NCI-H2107 treated with DMSO at 0.1 percent for 48 hours (cell line): ENCODE measurements at regions not wholly inside any gene's neighbourhood (a gene's known extent, or its start where the extent isn't known, plus 50 kb on each side); places are given as distances from the start of the nearest gene placed in this dataset.
A peak's percentile ranks its signal among the peaks of the same experiment; 100 is the strongest.
"Not testable (repeated sequence)": the region's sequence is repeated elsewhere in the genome, so short reads cannot be mapped to it uniquely, and the experiment has no call there.

Source experiments
- DNase-seq: peaks from one replicate; lab custom pipeline; 2025; ENCODE audit not compliant: unreplicated experiment; lab: John Stamatoyannopoulos, UW

DNA sequence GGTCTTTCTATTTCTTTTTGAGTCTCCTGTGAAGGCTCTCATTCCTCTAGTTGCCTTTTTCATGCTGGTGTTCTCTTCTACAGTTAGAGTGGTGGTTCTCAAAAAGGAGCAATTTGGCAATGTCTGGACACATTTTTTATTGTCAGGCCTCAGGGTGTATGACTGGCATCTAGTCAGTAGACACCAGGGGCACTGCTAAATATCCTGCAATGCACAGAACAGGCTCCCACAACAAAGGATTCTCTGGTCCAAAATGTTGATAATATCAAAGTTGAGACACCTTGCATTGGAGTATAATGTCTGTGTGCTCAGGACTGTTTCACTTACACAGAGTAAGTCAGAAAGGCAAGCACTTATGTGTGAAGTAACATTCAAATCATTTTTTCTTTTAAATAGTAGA lies 1360.7 kb downstream of the ADGRL3 start:
- no peak for DNase-seq

DNA sequence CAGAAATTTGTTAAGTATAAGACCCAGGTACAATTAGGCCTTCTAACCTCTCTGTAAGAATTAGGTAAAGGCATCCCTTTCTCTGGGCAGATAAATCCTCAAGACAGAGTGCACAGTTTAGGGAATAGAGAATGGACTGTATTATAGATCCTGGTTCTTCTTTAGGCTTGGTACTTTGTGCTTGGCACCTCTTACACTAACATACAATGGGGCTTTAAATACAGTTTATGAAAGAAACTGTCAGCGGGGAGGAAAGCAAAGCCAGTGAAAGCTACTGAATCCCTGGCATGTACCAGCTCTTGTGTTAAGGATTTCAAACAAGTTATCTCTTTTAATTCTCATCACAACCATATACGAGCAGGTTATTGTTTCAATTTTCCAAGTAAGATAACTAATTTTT lies 1350.0 kb downstream of the ADGRL3 start:
- no peak for DNase-seq

DNA sequence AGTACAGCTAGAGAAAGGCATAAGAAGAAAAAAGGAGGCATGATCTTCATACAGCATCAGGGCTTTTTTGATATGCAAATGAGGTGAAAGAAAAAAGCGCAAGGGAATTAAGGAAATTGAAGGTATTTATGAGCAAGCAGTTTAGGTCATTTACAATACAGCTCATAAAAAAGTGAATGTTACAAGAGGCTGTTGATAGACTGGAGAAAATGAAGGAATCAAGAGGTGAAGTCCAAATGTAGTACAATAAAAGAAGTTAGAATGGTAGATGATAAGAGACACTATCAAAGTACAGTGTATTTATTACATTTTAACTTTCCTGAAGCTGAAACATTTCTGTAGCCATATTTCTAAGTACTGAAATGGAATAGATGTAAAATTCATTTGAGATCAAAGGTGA lies 1349.5 kb downstream of the ADGRL3 start:
- no peak for DNase-seq

DNA sequence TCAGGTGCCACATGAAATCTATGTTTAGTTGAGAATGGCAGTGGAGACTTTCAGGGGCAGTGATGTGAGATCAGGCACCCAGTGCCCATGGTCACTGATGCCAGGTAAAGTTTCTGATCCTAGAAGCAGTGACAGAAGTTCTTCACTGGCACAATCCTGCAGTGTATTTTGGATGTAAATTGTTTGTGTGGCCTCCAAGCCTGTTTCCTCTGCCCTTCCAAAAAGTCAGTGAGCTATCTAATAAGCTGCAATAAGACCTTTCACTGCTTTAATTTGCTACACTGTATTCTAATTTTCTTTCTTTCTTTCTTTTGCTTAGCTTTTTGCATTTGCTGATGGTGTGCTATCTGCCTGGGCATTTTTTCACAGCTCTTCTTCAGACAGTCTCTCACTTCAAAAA lies 1348.6 kb downstream of the ADGRL3 start:
- no peak for DNase-seq

DNA sequence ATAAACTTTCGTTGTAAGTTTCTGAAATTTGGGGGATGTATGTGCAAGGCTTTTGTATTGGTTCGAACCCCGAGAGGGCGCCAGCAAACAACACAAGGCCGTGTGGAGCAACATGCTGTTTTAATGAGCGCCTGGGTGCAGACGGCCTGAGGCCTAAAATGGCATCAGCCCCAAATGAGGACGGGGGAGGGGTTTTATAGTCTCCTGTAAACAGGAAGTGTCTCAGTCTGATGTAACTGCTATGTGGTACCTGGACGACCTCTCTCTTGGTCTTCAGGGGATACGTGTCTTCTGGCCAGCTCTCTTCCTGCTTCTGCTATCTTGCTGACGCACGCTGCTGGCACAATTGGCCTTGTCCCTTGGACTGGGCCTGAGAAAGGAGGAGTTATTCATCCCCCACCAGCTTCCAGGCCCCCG lies 1348.0 kb downstream of the ADGRL3 start:
- DNase-seq: no peak

DNA sequence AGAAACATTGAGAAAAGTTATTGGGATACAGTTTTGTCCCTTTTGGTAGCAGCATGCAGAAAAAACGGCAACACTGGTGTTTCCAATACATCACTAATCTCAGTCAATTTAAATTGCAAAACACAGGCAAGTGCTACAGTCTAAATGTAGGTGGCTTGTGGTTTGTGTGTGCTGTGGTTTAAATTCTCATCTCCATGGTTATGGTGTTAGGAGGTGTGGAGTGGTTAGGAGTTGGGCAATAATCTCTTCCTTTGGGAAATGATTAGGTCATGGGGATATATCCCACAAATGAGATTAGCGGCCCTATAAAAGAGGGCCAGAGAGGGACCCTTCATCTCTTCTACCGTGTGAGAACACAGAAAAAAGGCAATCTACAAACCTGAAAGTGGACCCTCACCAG lies 1344.3 kb downstream of the ADGRL3 start:
- DNase-seq: peak; percentile 5

DNA sequence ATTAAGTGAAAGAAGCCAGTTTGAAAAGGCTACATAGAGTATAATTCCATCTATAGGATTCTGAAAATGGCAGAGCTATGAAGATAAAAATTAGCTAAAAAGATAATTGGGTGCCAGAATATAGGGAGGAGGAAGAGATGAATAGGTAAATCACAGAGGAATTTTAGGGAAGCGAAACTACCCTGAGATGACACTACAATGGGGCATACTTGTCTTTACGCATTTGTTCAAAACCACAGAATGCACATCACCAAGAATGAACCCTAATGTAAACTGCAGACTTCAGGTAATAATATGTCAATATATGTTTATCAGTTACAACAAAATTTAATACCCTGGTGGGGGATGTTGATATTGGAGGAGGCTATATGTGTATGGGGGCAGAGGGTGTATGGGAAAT lies 1342.9 kb downstream of the ADGRL3 start:
- DNase-seq: no peak

DNA sequence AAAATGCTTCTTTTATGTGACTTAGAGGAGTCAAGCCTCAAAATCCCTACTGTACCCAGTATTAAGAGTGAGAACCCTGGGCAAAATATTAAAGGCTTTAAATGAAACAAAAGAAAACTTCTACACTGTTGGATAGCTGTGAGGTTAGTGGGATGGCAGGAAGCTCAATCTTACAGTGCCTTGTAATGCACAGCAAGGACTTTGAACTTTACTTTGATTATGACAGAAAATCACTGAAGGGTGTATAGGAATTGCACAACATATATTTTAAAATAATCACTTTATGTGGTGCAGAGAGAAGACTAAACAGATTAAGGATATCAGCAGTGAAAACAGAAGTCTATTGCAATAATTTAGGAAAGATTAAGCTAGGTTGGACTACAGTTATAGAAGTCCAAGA lies 1333.4 kb downstream of the ADGRL3 start:
- DNase-seq: no peak

DNA sequence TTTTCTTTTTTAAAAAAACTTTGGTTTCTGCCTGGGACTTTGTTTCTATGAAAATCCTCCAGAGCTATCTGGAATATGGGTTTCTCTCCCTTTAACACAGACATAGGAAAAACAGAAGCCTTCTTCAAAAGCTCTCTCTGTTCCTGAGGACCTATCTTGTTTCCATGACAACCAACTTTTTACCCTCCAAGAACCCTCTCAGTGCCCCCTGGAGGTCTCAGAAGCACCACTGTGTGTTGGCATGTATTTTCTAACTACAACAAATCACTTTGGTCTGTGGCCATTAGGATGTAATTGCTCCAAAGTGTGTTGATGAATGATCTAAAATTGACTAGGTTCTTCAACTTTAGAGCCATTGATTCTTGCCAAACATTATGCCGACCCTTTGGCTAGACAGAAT lies 1331.6 kb downstream of the ADGRL3 start:
- no peak for DNase-seq

DNA sequence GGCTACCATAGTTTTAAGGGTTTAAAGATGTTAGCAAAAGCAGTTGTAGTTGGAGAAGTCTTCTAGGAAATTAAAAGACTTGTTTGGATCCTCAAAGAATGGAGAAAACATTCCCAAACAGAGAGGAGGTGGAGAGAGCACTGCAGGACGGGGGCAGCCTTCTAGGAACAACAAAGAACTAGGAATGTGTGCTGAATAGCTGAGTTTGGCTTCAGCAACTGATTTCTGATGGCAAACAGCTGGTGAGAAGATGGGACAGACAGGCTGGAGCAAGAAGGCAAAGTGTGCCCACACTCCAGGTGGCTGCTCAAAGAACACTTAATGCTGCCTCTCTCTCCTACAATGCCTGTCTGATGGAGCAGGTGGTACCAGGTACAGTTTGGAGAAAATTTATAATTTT lies 1331.1 kb downstream of the ADGRL3 start:
- DNase-seq: no peak

DNA sequence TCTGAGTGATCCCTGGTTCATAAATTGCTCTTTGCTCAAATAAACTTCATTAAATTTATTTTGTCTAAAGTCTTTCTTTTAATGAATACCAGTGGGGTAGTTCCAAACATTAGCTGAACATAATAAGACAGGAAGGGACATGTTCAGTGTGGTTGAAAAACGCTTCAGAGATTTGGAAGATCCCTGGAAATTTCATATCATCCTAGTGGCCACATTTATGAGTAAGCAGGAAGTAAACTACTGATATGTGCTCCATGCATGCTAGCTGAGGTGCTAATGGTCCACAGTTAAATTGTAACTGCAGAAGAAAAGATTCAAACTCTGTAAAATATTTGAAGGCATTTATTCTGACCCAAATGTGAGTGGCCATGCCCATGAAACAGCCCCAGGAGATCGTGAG lies 1328.7 kb downstream of the ADGRL3 start:
- DNase-seq: no peak

DNA sequence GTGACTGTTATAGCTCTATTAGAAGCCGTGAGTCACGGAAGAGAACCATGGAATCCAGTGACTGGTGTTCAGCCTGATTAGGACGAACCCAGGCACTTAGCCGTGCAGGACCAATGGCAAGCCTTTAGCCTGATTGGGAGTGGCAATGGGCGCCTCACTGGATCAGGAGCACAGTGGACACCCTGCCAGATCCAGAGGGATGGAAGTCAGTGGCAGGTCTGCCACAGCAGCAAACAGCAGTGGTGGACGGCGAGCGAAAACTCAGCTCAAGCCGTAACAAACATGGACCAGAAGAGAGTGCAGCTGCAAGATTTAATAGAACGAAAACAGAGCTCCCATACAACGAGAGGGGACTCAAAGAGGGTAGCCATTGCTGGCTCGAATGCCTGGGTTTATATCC lies 1326.5 kb downstream of the ADGRL3 start:
- DNase-seq: no peak

DNA sequence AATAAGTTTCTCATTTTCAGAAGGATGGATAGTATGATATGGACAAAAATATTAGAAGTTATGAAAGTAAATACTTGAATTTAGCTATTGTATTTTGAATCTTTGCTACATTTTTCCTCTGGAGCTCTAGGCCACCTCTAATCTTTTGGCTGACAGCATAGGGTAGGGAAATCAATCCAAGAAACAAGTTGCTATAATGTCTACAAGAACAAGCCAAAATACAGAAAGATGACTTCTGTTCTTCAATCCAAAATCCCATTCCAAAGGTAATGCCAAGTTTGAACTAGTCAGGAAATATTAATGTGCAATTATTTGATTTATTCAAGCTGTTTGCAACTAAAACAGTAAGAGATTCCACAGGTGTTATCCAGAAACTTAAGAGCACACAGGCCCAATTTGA lies 1323.1 kb downstream of the ADGRL3 start:
- no peak for DNase-seq

DNA sequence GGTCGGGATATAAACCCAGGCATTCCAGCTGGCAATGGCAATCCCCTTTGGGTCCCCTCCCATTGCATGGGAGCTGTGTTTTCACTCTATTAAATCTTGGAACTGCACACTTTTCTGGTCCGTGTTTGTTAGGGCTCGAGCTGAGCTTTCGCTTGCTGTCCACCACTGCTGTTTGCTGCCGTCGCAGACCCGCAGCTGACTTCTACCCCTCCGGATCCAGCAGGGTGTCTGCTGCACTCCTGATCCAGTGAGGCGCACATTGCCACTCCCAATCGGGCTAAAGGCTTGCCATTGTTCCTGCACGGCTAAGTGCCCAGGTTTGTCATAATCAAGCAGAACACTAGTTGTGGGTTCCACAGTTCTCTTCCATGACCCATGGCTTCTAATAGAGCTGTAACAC lies 1322.1 kb downstream of the ADGRL3 start:
- no peak for DNase-seq

DNA sequence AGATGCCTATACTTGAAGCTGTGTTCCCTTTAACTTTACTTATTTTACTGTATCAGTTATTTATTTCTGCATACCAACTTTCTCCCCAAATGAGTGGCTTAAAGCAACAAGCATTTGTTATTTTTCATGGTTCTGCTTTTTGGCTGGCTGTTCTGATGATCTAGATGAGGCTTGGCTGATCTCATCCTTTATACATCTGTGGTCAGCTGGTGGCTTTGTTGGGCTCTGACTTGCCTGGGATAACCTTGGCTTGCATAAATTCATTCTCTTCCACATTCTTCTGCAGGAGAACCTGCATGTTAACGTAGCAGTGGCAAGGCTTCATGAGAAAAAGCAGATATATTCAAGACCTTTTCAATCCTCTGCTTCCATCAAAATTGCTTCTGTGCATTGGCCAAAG lies 1317.6 kb downstream of the ADGRL3 start:
- no peak for DNase-seq

DNA sequence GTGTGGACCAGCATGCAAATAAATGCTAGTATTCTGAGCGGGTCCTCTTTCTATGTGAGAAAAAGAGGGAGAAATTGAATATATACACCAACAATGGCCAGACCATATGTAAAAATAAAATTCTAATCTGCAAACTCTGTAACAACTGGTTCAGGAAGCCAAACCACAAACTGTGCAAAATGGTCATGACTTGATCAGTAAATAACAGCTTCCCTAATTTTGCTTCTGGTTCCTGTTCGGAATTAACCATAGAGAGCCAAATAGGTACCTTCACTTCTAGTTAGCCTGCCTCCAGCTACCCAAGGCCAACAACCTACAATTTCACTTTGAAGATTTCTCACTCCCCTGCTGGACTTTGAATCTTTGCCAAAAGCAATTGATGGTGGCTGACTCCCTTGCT lies 1313.2 kb downstream of the ADGRL3 start:
- DNase-seq: no peak

DNA sequence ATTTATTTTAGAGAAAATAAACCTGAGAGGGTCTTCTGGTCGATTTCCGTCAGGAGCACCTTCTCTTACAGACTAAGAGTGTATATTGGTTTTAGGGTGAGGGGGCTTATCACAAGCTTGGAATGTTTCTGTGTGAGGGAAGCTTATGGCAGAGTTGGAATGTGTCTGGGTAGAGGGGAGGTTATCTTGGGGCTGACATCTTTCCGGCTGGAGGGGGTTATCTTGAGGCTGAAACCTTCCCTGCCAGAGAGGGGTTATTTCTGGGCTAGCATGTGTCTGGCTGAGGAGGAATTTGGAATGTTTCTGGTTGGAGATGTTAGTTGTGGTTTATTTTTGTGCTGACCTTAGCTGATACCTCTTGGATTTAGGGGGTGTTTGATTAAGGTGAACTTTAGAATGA lies 1312.1 kb downstream of the ADGRL3 start:
- DNase-seq: no peak

DNA sequence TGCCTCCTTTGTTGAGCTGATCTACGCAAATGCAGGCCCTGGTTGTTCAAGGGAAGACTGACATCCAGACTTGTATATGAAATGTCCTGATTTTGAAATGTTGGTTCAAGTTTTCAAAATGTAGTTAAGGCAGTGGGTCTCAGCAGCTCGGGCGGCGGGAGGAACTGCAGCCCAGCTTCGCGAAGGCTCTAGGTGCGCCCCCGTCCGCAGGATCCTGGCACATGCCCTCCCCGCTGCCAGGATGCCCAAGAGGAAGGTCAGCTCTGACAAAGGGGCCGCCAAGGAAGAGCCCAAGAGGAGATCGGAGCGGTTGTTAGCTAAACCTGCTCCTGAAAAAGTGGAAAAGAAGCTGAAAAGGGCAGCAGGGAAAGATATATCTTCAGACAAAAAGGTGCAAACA lies 1310.1 kb downstream of the ADGRL3 start:
- DNase-seq: no peak

DNA sequence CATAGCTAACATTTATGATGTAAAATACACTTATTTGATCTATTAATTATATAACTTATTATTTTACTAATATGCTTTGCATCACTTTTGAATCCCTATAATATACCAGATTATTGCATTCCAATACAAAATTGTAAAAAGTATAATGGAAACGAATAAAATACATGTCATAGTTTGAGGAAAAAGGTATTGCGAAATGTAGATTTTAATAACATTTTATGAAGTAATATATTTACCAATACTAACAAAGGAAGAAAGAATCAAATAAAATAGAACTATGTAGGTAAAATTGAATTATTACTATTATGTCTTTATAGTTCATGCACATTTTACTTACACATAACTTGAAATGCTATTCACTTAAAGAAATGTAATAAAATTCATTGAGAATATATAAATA lies 1300.2 kb downstream of the ADGRL3 start:
- DNase-seq: no peak

DNA sequence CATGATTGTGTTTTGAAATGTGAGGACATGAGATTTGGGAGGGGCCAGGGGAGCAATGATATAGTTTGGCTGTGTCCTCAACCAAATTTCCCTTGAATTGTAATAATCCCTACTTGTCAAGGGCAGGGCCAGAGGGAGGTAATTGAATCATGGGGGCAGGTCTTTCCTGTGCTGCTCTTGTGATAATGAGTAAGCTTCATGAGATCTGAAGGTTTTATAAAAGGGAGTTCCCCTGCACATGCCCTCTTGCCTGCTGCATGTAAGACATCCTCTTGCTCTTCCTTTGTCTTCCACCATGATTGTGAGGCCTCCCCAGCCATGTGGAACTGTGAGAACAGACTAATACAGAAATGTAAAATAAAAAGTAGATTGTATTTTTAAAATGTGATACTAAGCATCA lies 1294.9 kb downstream of the ADGRL3 start:
- no peak for DNase-seq

DNA sequence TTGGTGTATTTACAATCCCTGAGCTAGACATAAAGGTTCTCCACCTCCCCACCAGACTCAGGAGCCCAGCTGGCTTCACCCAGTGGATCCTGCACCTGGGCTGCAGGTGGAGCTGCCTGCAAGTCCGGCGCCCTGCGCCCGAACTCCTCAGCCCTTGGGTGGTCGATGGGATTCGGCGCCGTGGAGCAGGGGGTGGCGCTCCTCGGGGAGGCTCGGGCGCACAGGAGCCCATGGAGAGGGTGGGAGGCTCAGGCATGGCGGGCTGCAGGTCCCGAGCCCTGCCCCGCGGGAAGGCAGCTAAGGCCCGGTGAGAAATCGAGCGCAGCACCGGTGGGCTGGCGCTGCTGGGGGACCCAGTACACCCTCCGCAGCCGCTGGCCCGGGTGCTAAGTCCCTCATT lies 1291.6 kb downstream of the ADGRL3 start:
- not testable (repeated sequence) for DNase-seq

DNA sequence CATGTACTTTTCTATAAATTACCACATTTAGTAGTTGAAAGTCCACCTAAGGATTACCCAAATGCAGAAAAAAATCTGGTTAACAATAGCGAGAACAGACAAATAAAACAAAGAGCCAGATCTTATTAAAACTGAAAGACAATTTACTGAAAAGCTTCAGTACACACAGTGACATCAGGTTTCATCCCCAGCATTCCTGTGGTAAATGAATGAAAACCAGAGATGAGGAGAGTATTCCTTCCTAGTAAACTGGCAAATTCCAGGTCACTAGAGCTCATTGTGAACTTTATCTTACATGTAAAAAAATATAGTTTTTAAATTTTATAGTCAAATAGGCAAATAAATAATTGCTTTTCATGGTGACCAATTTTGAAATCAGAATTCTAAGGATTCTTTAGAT lies 1290.5 kb downstream of the ADGRL3 start:
- DNase-seq: no peak

DNA sequence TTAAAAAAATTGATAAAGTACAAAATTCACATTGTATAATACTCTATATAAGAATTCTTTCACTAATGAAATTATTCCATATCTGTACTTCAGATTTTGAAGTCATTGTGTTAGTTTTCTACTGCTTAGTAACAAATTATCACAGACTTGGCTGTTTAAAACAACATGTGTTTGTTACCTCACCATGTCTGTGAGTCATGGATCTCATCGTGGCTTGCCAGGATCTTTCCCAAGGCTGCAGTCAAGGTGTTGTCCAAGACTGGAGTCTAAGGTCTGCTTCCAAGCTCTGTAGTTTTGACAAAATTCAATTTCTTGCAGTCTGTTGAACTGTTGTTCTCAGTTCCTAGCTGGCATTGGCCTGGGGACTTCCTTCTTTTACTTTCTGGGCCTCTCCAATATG lies 1286.9 kb downstream of the ADGRL3 start:
- DNase-seq: no peak

DNA sequence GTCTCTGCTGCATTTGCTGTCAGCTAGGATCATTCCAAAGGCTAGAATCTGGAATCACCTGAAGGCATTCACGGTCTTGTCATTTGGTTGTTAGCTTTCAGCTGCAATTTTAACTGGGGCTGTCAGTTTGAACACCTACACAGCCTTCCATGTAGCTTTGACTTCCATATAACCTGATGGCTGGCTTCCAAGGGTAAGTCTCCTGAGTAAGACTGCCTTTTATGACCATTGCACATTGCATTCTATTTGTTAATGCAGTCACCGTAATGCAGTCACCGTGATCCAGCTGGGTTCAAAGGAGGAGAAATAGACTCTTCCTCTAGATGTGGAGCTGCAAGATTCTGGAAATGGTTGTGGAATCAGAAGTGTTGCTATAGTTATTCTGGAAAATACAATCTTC lies 1284.2 kb downstream of the ADGRL3 start:
- DNase-seq: no peak
